OCI-LY1 (cell line): ENCODE measurements at regions not wholly inside any gene's neighbourhood (a gene's known extent, or its start where the extent isn't known, plus 50 kb on each side); places are given as distances from the start of the nearest gene placed in this dataset.

ENCODE experiments used
- H2AFZ ChIP-seq: fragments of 200-600 bp; sonication (generic), shearing (Covaris generic); 2 replicates; pipeline ENCODE4 v1.6.0; 2014; ENCODE audit warnings: antibody characterized with exemption, mild to moderate bottlenecking, low read length
- H3F3A ChIP-seq: fragments of 200-600 bp; sonication (generic), shearing (Covaris generic); 2 replicates; pipeline ENCODE4 v1.6.0; 2014; ENCODE audit warnings: mild to moderate bottlenecking, antibody characterized with exemption, low read length, moderate library complexity; ENCODE audit not compliant: insufficient read depth
- H3K27ac ChIP-seq: fragments of 200-600 bp; sonication (generic); 2 replicates; pipeline ENCODE4 v1.5.1; 2014; ENCODE audit warnings: low read length, mixed run types, mild to moderate bottlenecking, low read depth; ENCODE audit not compliant: poor library complexity, severe bottlenecking
- H3K27me3 ChIP-seq: fragments of 200-600 bp; sonication (generic); 2 replicates; pipeline ENCODE4 v1.6.0; 2014; ENCODE audit warnings: antibody characterized with exemption, mild to moderate bottlenecking, low read length, moderate library complexity; ENCODE audit not compliant: insufficient read depth
- H3K36me3 ChIP-seq: fragments of 200-600 bp; sonication (generic); 2 replicates; pipeline ENCODE4 v1.6.1; 2014; ENCODE audit warnings: mild to moderate bottlenecking, antibody characterized with exemption, low read length, moderate library complexity, mixed read lengths; ENCODE audit not compliant: insufficient read depth
- H3K4me1 ChIP-seq: fragments of 200-600 bp; sonication (generic); 2 replicates; pipeline ENCODE4 v1.5.1; 2014; ENCODE audit warnings: mild to moderate bottlenecking, low read length, moderate library complexity; ENCODE audit not compliant: insufficient read depth, severe bottlenecking
- H3K4me2 ChIP-seq: fragments of 200-600 bp; sonication (generic), shearing (Covaris generic); 2 replicates; pipeline ENCODE4 v1.6.1; 2014; ENCODE audit warnings: low read length
- H3K4me3 ChIP-seq: fragments of 200-600 bp; sonication (generic); 2 replicates; pipeline ENCODE4 v1.5.1; 2014; ENCODE audit warnings: low read length, low read depth, mild to moderate bottlenecking, mixed read lengths; ENCODE audit not compliant: poor library complexity, severe bottlenecking
- H3K79me2 ChIP-seq: fragments of 200-600 bp; shearing (Covaris generic); 2 replicates; pipeline ENCODE4 v1.6.1; 2016; ENCODE audit warnings: mixed run types, low read length, mixed read lengths; ENCODE audit not compliant: insufficient read depth
- H3K9ac ChIP-seq: fragments of 200-600 bp; sonication (generic), shearing (Covaris generic); 2 replicates; pipeline ENCODE4 v1.6.1; 2014; ENCODE audit warnings: mild to moderate bottlenecking, low read length, mixed read lengths
- H3K9me2 ChIP-seq: fragments of 200-600 bp; sonication (generic), shearing (Covaris generic); 2 replicates; pipeline ENCODE4 v1.6.1; 2014; ENCODE audit warnings: low read depth, mild to moderate bottlenecking, low read length, mixed read lengths
- H3K9me3 ChIP-seq: fragments of 200-600 bp; shearing (Covaris generic); 2 replicates; pipeline ENCODE4 v1.6.1; 2014; ENCODE audit warnings: low read length, mixed read lengths
- H4K20me1 ChIP-seq: fragments of 200-600 bp; sonication (generic), shearing (Covaris generic); 2 replicates; pipeline ENCODE4 v1.6.0; 2016; ENCODE audit warnings: mild to moderate bottlenecking, low read length; ENCODE audit not compliant: insufficient read depth
- CTCF ChIP-seq: fragments of 200-600 bp; sonication (generic), shearing (Covaris generic); IDR thresholded peaks from 2 replicates; pipeline ENCODE4 v1.5.1; 2017; ENCODE audit warnings: mild to moderate bottlenecking, antibody characterized with exemption, low read length, moderate library complexity, mixed read lengths
- EZH2 ChIP-seq: fragments of 200-600 bp; sonication (generic), shearing (Covaris generic); IDR thresholded peaks from 2 replicates; pipeline ENCODE4 v1.8.0; 2017; ENCODE audit warnings: borderline replicate concordance, mixed run types, mild to moderate bottlenecking, antibody characterized with exemption, low read length, moderate library complexity, mixed read lengths

GRCh38 chr7:38013246-38013645 is 92.8 kb downstream of the EPDR1 start:
- no peak overlapping the region for H3K27ac ChIP-seq
- H3F3A ChIP-seq, result no peaks in the 10 kb centered on the region
- no peak overlapping the region for H3K4me3 ChIP-seq
- no peaks in the 10 kb centered on the region for H3K9me2 ChIP-seq
- H3K4me1 ChIP-seq, result no peaks in the 10 kb centered on the region
- TF ChIP-seq CTCF (no peak), EZH2 (no peak)
- no peak overlapping the region for H2AFZ ChIP-seq
- H3K9ac ChIP-seq, result no peak overlapping the region
- H3K27me3 ChIP-seq, result no peaks in the 10 kb centered on the region
- no peaks in the 10 kb centered on the region for H4K20me1 ChIP-seq
- no peaks in the 10 kb centered on the region for H3K79me2 ChIP-seq
- H3K4me2 ChIP-seq, result no peak overlapping the region
- no peaks in the 10 kb centered on the region for H3K36me3 ChIP-seq
- H3K9me3 ChIP-seq, result peaks cover 9% of the 10 kb centered on the region

- no peaks in the 10 kb centered on the region for H4K20me1 ChIP-seq
- H3K9ac ChIP-seq, result no peak overlapping the region
- no peak overlapping the region for H3K4me3 ChIP-seq
- no peak overlapping the region for H2AFZ ChIP-seq
- H3K9me3 ChIP-seq, result no peaks in the 10 kb centered on the region
- H3K4me1 ChIP-seq, result no peaks in the 10 kb centered on the region
- H3K27me3 ChIP-seq, result no peaks in the 10 kb centered on the region
- no peaks in the 10 kb centered on the region for H3K36me3 ChIP-seq
- H3K9me2 ChIP-seq, result no peaks in the 10 kb centered on the region
- H3F3A ChIP-seq, result no peaks in the 10 kb centered on the region
- H3K27ac ChIP-seq, result no peak overlapping the region
- no peaks in the 10 kb centered on the region for H3K79me2 ChIP-seq
- H3K4me2 ChIP-seq, result no peak overlapping the region
- TF ChIP-seq CTCF (no peak), EZH2 (no peak)
Measured at GRCh38 chr7:38016567-38016966, 96.1 kb downstream of the EPDR1 start.

GRCh38 chr7:38017320-38017719 is 96.9 kb downstream of the EPDR1 start:
- Histone ChIP-seq H3K27me3 (no peaks in the 10 kb centered on the region), H3K9me2 (no peaks in the 10 kb centered on the region), H3K4me3 (no peak overlapping the region), H3K79me2 (no peaks in the 10 kb centered on the region), H3K36me3 (no peaks in the 10 kb centered on the region), H3K9me3 (no peaks in the 10 kb centered on the region), H3F3A (no peaks in the 10 kb centered on the region), H3K9ac (no peak overlapping the region), H2AFZ (no peak overlapping the region), H3K27ac (no peak overlapping the region), H3K4me2 (no peak overlapping the region), H4K20me1 (no peaks in the 10 kb centered on the region), H3K4me1 (no peaks in the 10 kb centered on the region)
- TF ChIP-seq EZH2, result no peak
- no peak for TF ChIP-seq CTCF
